Muscle layer of duodenum (tissue), 2 donors: ENCODE measurements at regions not wholly inside any gene's neighbourhood (a gene's known extent, or its start where the extent isn't known, plus 50 kb on each side); places are given as distances from the start of the nearest gene placed in this dataset.

Source experiments
- H3K27ac ChIP-seq: one replicate; pipeline ENCODE4 v1.7.0; 2013; ENCODE audit warnings: mild to moderate bottlenecking, low read length
- H3K27me3 ChIP-seq: one replicate; pipeline ENCODE4 v1.7.0; 2013; ENCODE audit warnings: low read depth, mild to moderate bottlenecking, control low read depth, low read length
- H3K36me3 ChIP-seq, 2 donors: one replicate each; pipeline ENCODE4 v1.7.0; 2013; ENCODE audit warnings: low read length in 2 of 2, control low read depth in 1 of 2, mild to moderate bottlenecking in 1 of 2; ENCODE audit not compliant: insufficient read depth in 2 of 2, control insufficient read depth in 1 of 2
- H3K4me1 ChIP-seq, 2 donors: one replicate each; pipeline ENCODE4 v1.7.0; 2013; ENCODE audit warnings: low read length in 2 of 2, mild to moderate bottlenecking in 2 of 2, control low read depth in 1 of 2, moderate library complexity in 1 of 2; ENCODE audit not compliant: insufficient read depth in 2 of 2, control insufficient read depth in 1 of 2
- H3K4me3 ChIP-seq, 2 donors: one replicate each; pipeline ENCODE4 v1.7.0; 2013; ENCODE audit warnings: low read length in 2 of 2, low read depth in 1 of 2, mild to moderate bottlenecking in 1 of 2
- H3K9me3 ChIP-seq, 2 donors: one replicate each; pipeline ENCODE4 v1.7.0; 2013; ENCODE audit warnings: low read length in 2 of 2, control low read depth in 1 of 2, mild to moderate bottlenecking in 1 of 2; ENCODE audit not compliant: control insufficient read depth in 1 of 2
- donor health status: healthy.

GRCh38 chr7:42400211-42400772, 163.3 kb upstream of the GLI3 start:
- Histone ChIP-seq H3K4me1 (peaks cover 0 to 9% of the 10 kb centered on the region in 2 donors), H3K4me3 (no peak overlapping the region), H3K27ac (no peak overlapping the region), H3K36me3 (no peaks in the 10 kb centered on the region), H3K27me3 (no peaks in the 10 kb centered on the region), H3K9me3 (no peaks in the 10 kb centered on the region)

GRCh38 chr7:42395607-42396006, 158.6 kb upstream of the GLI3 start:
- Histone ChIP-seq H3K27me3 (no peaks in the 10 kb centered on the region), H3K27ac (no peak overlapping the region)

DNA sequence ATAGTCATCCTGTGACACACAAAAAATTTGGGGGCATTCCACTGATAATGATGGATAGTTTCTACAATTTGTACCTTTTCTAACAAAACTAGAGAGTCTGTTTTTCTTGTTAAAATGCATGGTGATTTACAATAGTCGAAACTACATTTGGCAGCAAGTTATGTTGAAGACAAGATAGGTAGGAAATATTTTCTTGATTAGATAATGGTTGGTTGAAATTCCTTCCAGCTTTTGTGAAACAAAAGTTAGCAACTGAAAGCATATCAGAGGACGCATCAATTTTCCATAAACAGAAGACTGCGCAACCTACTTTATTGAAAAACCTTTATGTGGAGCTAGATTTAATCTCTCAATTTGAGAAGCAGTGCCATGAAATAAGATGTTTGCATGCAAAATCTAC, 155.8 kb upstream of the GLI3 start:
- H3K27ac ChIP-seq: no peak overlapping the region
- no peaks in the 10 kb centered on the region for H3K36me3 ChIP-seq
- H3K4me3 ChIP-seq: no peak overlapping the region
- peaks cover 0 to 4% of the 10 kb centered on the region in 2 donors for H3K4me1 ChIP-seq
- H3K27me3 ChIP-seq: no peaks in the 10 kb centered on the region
- H3K9me3 ChIP-seq: no peaks in the 10 kb centered on the region

More at GRCh38 chr7:42395607-42396006, 158.6 kb upstream of the GLI3 start:
- Histone ChIP-seq H3K4me1 (peaks cover 0 to 4% of the 10 kb centered on the region in 2 donors), H3K36me3 (no peaks in the 10 kb centered on the region), H3K4me3 (no peak overlapping the region), H3K9me3 (no peaks in the 10 kb centered on the region)

DNA sequence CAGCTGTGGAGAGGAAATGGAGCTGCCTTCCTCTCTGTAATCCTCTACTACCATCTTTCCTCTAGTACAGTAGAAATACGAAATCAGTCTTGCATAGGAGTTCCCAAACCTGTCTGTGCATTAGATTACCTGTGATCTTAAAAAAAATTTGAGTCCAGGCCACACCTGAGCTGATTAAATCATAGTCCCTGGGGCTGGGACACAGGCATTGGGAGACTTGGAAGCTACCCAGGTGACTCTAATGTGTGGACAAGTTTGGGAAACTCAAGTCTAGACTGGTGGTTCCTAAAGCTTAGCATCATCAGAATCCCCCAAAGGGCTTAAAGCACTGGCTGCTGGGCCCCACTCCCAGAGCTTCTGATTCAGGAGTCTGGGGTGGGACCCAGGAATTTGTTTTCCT, 152.7 kb upstream of the GLI3 start:
- Histone ChIP-seq H3K9me3 (no peaks in the 10 kb centered on the region), H3K36me3 (no peaks in the 10 kb centered on the region), H3K27ac (no peak overlapping the region), H3K4me1 (no peaks in the 10 kb centered on the region), H3K4me3 (no peak overlapping the region), H3K27me3 (no peaks in the 10 kb centered on the region)

DNA sequence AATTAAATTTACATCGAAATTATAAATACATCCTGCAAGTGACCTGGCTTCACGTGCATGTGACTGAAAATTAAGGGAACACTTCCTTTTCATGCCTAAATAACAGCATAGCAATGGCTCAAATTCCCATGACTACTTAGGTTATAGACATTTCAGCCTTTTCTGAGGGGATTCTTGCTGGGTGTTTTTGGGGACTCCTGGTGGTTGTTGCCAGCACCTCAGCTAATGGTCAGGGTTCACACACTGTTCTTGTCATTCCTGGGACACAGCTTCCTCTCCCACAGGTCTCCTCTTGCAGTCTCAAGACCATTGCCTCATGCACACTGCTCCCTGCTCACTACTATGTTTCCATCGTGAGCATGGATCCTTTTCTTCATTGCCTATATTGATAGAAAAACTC, 148.9 kb upstream of the GLI3 start:
- H3K4me3 ChIP-seq: no peak overlapping the region

DNA sequence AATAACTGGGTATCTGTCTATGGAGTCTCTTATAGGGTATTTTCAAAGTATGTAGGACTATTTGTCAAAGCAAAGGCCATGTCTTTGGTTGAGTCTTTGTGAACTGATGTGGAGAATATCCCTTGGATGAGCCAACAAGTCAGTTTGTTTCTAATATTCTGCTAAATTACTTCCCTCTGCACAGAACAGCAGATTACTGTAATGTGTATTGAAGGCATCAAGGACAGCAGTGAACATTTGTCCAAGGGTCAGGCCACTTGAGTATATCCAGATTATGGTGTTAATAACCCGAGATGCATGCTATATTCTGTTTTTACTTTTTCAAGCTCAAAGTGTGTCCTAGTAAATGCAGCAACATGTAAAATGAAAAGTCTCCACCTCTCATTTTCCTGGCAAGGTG, 144.2 kb upstream of the GLI3 start:
- Histone ChIP-seq H3K36me3 (no peaks in the 10 kb centered on the region), H3K27me3 (no peaks in the 10 kb centered on the region), H3K9me3 (no peaks in the 10 kb centered on the region), H3K4me3 (no peak overlapping the region), H3K27ac (no peak overlapping the region), H3K4me1 (no peaks in the 10 kb centered on the region)

More for the DNA sequence above, 148.9 kb upstream of the GLI3 start:
- Histone ChIP-seq H3K4me1 (no peaks in the 10 kb centered on the region), H3K36me3 (no peaks in the 10 kb centered on the region), H3K27ac (no peak overlapping the region), H3K27me3 (no peaks in the 10 kb centered on the region), H3K9me3 (no peaks in the 10 kb centered on the region)

DNA sequence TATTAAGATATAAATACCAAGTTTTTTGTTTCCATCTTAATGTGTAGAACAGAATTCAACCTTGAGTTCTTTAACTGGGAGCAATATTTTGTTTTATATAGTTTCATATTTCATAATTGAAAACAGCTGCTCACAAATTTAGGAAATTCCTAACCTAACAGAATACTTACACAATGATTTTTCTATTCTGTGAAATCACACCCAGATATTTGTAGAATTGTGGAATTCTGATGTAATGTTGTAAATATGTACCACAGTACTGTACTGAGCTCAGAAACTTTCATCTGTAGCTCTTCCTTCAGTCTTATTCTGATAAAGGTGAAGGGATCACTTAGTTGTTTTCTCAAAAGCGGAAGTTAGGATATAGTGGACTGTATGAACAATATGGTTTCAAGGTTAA, 143.4 kb upstream of the GLI3 start:
- Histone ChIP-seq H3K9me3 (no peaks in the 10 kb centered on the region), H3K4me3 (no peak overlapping the region), H3K27ac (no peak overlapping the region), H3K4me1 (no peaks in the 10 kb centered on the region), H3K27me3 (no peaks in the 10 kb centered on the region), H3K36me3 (no peaks in the 10 kb centered on the region)

- Histone ChIP-seq H3K4me1 (no peaks in the 10 kb centered on the region), H3K36me3 (no peaks in the 10 kb centered on the region), H3K27ac (no peak overlapping the region), H3K4me3 (no peak overlapping the region), H3K27me3 (no peaks in the 10 kb centered on the region), H3K9me3 (no peaks in the 10 kb centered on the region)
These were observed 141.1 kb upstream of the GLI3 start for GRCh38 chr7:42378149-42378548.

DNA sequence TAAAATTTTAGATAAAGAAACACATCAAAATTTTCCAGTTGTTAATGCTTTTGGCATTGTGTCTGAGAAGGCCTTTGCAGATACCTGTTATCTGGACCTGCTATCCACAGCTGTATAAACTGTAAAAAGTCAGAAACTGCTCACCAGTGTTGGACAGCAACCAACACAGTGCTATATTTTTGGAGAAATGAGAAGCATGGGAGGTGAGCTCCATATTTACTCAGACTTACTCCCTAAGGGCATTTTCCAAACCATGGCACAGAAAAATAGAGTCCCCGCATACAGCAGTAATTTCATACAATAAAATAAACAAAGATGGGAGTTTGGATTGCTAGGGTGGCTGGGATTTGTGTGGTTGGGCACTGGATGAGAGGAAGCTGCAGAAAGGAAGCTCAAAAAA, 136.3 kb upstream of the GLI3 start:
- H3K36me3 ChIP-seq: no peaks in the 10 kb centered on the region
- no peaks in the 10 kb centered on the region for H3K27me3 ChIP-seq
- no peaks in the 10 kb centered on the region for H3K4me1 ChIP-seq
- H3K4me3 ChIP-seq: no peak overlapping the region
- H3K27ac ChIP-seq: no peak overlapping the region
- H3K9me3 ChIP-seq: no peaks in the 10 kb centered on the region

DNA sequence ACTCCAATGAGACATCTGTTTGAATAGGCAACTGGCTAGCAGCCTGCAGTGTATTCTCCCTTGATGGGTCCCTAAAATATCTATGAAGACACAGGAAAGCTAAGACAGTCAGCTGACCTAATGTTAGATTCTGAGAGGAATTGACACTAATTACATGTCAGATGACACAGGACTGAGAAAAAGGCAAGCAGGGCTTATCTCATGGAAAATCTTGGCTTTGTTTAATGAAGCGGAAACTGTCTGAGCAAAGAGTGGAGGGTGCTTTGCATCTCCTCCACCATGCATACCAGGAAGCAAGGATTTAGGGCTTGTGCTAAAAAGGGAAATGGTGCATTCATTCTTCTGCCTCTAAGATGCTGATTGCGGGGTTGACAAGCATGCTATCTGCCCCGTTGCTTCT, 135.5 kb upstream of the GLI3 start:
- Histone ChIP-seq H3K36me3 (no peaks in the 10 kb centered on the region), H3K27ac (no peak overlapping the region), H3K27me3 (no peaks in the 10 kb centered on the region), H3K9me3 (no peaks in the 10 kb centered on the region), H3K4me3 (no peak overlapping the region), H3K4me1 (no peaks in the 10 kb centered on the region)

- peaks cover 0 to 4% of the 10 kb centered on the region in 2 donors for H3K9me3 ChIP-seq
- H3K27ac ChIP-seq: no peak overlapping the region
- H3K4me3 ChIP-seq: no peak overlapping the region
- no peaks in the 10 kb centered on the region for H3K36me3 ChIP-seq
- no peaks in the 10 kb centered on the region for H3K4me1 ChIP-seq
- no peaks in the 10 kb centered on the region for H3K27me3 ChIP-seq
These were observed 122.9 kb upstream of the GLI3 start for GRCh38 chr7:42359946-42360345.

DNA sequence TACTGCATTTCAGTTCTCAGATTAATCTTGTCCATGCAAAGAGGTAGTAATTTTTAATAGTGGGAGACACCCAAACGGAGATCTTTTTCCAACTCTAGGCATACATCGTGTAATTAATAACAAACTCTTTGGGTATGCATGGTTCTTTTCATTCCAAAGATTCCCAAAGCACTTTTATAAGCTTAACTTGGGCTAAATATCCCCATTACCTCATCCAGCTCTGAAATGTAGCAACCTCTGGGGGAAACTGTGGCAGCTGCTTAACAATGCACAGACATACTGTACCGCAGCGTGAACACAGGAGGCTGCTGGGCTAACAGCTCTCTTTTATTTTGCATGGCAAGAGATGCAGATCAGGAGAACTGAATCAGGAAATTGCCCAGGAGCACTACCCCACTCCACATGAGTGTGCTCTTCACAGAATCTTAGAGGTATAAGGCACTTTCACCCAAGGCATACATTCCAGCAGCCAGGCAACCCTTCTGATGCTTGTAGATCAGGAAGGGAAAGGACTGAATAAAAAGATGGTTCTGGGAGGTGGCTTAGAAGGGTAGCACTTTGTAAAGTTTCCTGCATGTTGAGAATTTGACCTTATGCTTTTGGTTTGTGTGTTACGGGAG, 114.4 kb upstream of the GLI3 start:
- H3K27ac ChIP-seq: no peak overlapping the region

More for the DNA sequence above, 114.4 kb upstream of the GLI3 start:
- no peaks in the 10 kb centered on the region for H3K27me3 ChIP-seq
- H3K4me1 ChIP-seq: peaks cover 0 to 25% of the 10 kb centered on the region in 2 donors
- no peaks in the 10 kb centered on the region for H3K36me3 ChIP-seq
- H3K4me3 ChIP-seq: no peak overlapping the region
- no peaks in the 10 kb centered on the region for H3K9me3 ChIP-seq
